Forelimb muscle (tissue), 1 donor: ENCODE measurements at regions not wholly inside any gene's neighbourhood (a gene's known extent, or its start where the extent isn't known, plus 50 kb on each side); places are given as distances from the start of the nearest gene placed in this dataset.
"Not testable (repeated sequence)": the region's sequence is repeated elsewhere in the genome, so short reads cannot be mapped to it uniquely, and the experiment has no call there.

Experiments used
- DNase-seq: peaks from one replicate; pipeline ENCODE4 v3.0.0-alpha.2; 2013; ENCODE audit warnings: low read depth

GRCh38 chr10:131580674-131581073 is 269.2 kb upstream of the TCERG1L start:
- DNase-seq = no peak

GRCh38 chr10:131581547-131581946 is 270.0 kb upstream of the TCERG1L start:
- not testable (repeated sequence) for DNase-seq

GRCh38 chr10:131584287-131584686 is 272.8 kb upstream of the TCERG1L start:
- no peak for DNase-seq

- DNase-seq = no peak
These were observed 274.2 kb upstream of the TCERG1L start for GRCh38 chr10:131585761-131586160.

GRCh38 chr10:131586958-131587357 is 275.4 kb upstream of the TCERG1L start:
- DNase-seq = no peak

- DNase-seq = no peak
These were observed 276.6 kb upstream of the TCERG1L start for GRCh38 chr10:131587976-131588680.

- no peak for DNase-seq
These were observed 277.2 kb upstream of the TCERG1L start for GRCh38 chr10:131588704-131589220.

GRCh38 chr10:131590567-131590966 is 279.0 kb upstream of the TCERG1L start:
- no peak for DNase-seq

GRCh38 chr10:131591936-131592335 is 280.4 kb upstream of the TCERG1L start:
- DNase-seq = no peak

GRCh38 chr10:131609176-131609575 is 291.6 kb upstream of the PPP2R2D start:
- no peak for DNase-seq

GRCh38 chr10:131615150-131615549 is 285.7 kb upstream of the PPP2R2D start:
- DNase-seq = no peak

- DNase-seq = no peak
These were observed 284.8 kb upstream of the PPP2R2D start for GRCh38 chr10:131616040-131616439.

GRCh38 chr10:131617113-131617858 is 283.5 kb upstream of the PPP2R2D start:
- no peak for DNase-seq

GRCh38 chr10:131618587-131619267 is 282.1 kb upstream of the PPP2R2D start:
- DNase-seq = no peak

- no peak for DNase-seq
These were observed 280.5 kb upstream of the PPP2R2D start for GRCh38 chr10:131620314-131620713.

- no peak for DNase-seq
These were observed 279.9 kb upstream of the PPP2R2D start for GRCh38 chr10:131620904-131621303.

GRCh38 chr10:131621784-131622624 is 278.8 kb upstream of the PPP2R2D start:
- no peak for DNase-seq

GRCh38 chr10:131625041-131625440 is 275.8 kb upstream of the PPP2R2D start:
- no peak for DNase-seq

- no peak for DNase-seq
These were observed 274.5 kb upstream of the PPP2R2D start for GRCh38 chr10:131626274-131626673.

- DNase-seq = no peak
These were observed 271.6 kb upstream of the PPP2R2D start for GRCh38 chr10:131629026-131629770.

GRCh38 chr10:131630772-131631258 is 270.0 kb upstream of the PPP2R2D start:
- DNase-seq = no peak
